GM12873 (cell line): ENCODE measurements at regions not wholly inside any gene's neighbourhood (a gene's known extent, or its start where the extent isn't known, plus 50 kb on each side); places are given as distances from the start of the nearest gene placed in this dataset.

Source experiments
- CTCF ChIP-seq: IDR thresholded peaks from 2 replicates; pipeline ENCODE4 v1.5.1; 2012; ENCODE audit warnings: low read depth, mild to moderate bottlenecking, moderate library complexity, low read length, control low read depth; ENCODE audit not compliant: insufficient read depth; ENCODE audit errors: missing control alignments

- TF ChIP-seq CTCF: no peak
Observed at GRCh38 chr4:8708401-8709021, 115.9 kb downstream of the CPZ start.

- no peak for TF ChIP-seq CTCF
Observed at GRCh38 chr4:8707045-8707781, 114.6 kb downstream of the CPZ start.

GRCh38 chr4:8706216-8707044, 113.9 kb downstream of the CPZ start:
- no peak for TF ChIP-seq CTCF

GRCh38 chr4:8705161-8706145, 112.9 kb downstream of the CPZ start:
- no peak for TF ChIP-seq CTCF

GRCh38 chr4:8704632-8705031, 112.1 kb downstream of the CPZ start:
- no peak for TF ChIP-seq CTCF

- no peak for TF ChIP-seq CTCF
Observed at GRCh38 chr4:8703857-8704495, 111.4 kb downstream of the CPZ start.
